ENCODE measurements at regions not wholly inside any gene's neighbourhood (a gene's known extent, or its start where the extent isn't known, plus 50 kb on each side); places are given as distances from the start of the nearest gene placed in this dataset.
A peak's percentile ranks its signal among the peaks of the same experiment; 100 is the strongest.
"Not testable (repeated sequence)": the region's sequence is repeated elsewhere in the genome, so short reads cannot be mapped to it uniquely, and the experiment has no call there.

DNA sequence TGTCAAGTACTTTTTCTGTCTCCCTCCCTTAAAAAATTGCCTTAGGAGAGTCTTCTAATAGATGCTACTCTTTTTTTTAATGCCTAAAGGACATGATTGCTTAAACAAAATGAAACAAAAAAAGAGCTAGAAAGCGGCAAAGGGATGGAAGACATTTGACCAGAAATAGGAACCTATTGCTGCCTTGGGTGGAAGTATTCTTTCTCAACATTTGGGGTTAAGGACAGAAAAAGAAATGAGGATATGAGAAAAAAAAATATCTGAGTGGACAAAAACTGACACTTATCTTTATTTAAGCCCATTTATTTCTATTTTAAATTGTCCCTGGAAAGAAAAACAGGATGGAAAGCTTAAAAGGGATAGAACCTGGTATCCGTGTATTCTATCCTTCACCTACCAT is 664.9 kb upstream of the CITED2 start:
- DNase-seq = no peak

DNA sequence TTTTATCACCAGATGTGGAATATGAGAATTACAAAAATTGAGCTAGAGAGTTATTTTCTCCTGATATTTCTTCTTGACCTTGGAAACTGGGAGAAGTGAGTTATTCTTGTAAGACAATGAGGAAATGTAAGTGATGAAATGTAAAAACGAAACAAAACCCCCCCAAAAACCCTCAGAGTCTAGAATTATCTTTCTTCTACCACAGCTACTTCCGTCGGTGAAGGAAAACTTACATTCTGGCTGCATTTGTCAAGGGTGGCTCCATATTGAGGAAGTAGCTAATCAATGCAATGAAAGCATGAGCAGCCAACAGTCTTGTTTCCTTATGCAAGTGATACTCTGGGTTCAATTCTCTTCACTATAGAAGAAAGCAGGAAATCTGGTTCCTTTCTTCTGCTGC is 661.7 kb upstream of the CITED2 start:
- DNase-seq = no peak

DNA sequence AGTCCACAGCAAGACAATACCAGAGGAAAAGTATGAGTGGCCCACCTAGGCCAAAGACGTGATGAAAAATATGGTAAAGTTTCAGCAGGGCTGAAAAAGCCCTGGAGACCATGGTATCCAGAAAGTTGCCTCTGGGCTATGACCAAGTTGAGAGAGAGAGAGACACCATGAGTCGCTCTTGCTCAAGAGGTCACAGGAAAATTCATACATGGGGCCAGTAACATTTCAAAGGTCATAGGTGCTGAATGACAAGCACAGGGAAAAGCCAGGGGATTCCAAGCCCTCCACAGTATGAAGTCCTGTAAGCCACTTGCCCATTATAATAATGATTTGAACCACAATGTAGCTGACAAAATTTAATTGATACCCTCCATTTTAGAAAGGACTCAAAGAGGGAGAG is 657.7 kb upstream of the CITED2 start:
- DNase-seq = no peak

DNA sequence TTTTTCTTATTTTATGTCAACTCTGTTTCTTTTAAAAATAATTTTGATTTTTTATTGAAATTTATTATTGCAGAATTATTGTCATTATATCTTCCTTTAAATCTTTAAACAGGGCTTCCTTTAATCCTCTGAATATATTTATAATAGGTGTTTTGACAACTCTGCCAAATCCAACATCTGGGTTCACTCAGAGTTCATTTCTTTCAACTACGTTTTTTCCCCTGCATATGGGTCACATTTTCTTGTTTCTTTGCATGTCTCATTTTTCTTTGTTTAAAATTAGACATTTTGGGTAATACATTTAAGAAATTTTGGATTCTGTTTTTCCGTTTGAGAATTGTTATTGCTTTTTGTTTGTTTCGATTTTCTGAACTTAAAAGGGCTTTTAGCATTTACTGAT is 655.1 kb upstream of the CITED2 start:
- DNase-seq = no peak

DNA sequence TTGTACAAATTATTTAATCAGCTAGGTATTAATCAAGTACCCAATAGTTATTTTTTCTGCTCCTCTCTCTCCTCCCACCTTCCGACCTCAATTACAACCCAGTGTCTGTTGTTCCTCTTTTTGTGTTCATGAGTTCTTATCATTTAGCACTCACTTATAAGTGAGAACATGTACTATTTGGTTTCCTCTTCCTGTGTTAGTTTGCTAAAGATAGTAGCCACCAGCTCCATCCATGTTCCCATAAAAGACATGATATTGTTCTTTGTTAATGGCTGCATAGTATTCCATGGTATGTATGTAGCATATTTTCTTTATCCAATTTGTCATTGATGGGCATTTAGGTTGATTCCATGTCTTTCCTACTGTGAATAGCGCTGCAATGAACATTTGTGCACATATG is 652.8 kb upstream of the CITED2 start:
- no peak for DNase-seq

DNA sequence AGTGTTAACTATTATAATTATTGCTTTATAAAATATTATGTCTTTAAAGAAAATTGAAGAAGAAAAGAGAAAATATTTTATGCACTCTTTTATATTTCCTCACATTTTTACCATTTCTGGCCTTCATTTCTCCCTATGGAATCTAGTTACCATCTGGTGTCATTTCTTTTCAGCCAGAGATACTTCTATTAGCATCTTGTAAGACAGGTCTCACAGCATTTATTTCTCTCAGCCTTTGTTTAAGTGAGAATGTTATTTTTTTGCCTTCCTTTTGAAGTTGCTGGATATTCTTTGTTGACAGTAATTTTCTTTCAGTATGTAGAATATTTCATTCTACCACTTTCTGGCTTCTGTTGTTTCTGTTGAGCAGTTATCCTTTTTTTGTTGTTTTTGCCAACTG is 652.1 kb upstream of the CITED2 start:
- DNase-seq = no peak

DNA sequence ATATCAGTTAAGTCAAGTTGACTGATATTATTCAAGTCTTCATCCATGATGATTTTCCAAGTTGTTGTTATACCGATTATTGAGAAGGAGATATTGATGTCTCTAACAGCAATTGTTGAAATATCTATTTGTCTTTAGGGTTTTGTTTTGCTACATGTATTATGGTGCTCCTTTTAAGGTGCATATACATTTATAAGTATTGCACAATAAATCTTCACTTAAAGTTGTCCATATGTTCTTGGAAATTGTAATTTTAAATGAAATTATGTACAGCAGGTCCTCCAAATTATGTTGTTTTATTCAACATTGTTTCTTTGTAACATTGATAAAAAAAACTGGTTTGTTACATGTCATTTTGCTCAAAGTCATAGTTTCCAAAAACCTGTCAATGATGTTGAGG is 650.7 kb upstream of the CITED2 start:
- DNase-seq = no peak

DNA sequence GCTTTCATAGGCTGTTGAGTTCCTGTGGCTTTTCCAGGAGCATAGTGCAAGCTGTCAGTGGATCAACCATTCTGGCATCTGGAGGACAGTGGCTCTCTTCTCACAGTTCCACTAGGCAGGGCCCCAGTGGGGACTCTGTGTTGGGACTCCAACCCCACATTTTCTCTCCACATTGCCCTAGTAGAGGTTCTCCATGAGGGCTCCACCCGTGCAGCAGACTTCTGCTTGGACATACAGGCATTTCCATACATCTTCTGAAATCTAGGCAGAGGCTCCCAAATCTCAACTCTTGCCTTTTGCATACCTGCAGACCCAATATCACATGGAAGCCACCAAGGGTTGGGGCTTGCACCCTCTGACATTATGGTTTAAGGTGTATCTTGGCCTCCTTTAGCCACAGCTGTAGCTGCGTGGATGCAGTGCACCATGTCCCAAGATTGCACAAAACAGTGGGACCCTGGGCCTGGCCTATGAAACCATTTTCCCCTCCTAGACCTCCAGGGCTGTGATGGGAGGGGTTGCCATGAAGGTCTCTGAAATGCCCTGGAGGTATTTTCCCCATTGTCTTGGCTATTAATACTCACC is 645.9 kb upstream of the CITED2 start:
- DNase-seq = no peak

DNA sequence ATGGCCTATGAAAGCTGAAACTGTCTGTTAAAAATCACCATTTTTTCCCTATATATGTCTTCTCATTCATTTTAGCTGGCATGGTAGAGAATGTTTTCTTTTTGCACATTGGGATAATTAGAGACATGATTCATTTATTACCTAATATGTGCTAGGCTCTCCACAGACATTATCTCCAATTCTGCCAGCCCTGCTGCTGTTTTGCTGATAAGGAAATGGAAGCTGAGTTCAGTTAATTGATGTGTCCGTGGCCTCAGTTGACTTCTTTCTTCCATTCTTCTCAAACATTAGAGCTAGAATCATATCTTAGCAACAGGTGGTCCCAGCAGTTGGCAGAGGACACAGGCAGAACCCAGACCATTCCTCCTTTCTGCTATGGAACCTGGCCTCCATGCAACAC is 644.1 kb upstream of the CITED2 start:
- no peak for DNase-seq

DNA sequence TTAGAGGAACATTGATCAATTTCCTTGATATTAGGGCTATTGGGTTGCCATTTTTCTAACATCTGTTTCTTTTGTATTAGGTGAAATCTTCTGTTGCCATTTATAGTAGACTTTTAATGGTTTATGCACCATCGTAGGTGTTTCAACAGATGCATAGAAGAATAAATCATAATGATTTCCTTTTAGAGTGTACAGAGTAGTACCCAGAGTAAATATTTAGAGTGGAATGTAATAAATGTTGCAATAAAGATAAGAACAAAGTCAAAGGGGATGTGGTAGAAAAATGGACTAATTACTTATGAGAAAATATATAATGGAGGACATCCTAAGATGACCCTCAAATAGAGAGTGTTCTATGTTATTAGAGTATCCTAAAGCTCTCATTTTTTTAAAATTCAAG is 643.0 kb upstream of the CITED2 start:
- no peak for DNase-seq

DNA sequence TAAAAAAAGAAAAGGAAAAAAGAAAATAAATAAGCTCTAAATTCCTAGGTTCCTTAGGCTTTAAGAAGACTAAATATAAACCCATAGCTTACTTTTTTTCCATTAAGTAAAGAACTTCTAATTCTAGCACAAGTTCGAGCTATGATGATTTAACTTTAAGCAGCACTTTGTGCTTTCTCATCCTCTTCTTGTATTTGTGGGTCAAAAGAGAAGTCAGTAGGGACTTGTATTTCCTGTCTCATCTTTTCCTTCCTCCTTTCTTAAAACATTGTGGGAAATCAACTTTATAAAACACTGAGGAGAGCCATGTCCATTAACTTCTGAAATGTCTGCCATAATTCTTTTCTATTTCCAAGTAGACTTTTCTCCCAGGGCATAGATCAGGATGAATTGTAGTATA is 637.7 kb upstream of the CITED2 start:
- DNase-seq = no peak

DNA sequence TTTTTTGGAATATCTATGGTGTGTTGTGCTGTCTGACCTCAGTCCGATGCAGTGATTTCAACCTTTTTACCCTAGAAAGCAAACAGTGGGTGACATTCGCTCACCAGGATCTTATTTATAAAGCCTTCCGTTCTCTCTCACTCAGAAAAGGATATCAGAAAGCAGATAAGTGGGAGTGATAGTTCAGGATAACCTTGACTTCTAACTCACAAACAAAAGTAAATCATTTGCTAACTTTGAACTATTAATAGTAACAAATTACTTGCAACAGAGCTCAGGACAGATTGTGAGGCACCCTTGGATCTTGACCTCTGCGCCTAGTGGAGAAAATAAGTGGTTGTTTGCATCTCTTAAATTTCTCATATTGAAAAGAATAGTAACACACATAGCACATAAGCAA is 637.1 kb upstream of the CITED2 start:
- DNase-seq = no peak

DNA sequence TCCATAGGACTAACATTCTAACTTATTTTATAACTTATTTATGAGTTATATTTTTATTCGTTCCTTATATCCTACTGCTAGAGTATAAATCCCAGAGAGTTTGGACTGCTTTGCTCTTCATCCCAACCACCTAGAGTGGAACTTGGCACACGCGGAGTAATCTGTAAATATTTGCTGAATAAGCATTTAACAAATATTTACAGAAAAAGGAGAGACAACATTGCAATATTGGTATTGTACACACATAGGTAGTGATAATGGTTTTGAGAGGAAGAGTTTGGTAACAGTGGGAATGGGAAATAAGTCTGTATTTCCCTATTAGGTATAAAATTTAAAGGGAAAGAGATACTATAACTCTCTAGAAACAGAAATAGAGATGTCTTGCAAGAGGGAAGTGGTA is 634.8 kb upstream of the CITED2 start:
- DNase-seq = no peak

DNA sequence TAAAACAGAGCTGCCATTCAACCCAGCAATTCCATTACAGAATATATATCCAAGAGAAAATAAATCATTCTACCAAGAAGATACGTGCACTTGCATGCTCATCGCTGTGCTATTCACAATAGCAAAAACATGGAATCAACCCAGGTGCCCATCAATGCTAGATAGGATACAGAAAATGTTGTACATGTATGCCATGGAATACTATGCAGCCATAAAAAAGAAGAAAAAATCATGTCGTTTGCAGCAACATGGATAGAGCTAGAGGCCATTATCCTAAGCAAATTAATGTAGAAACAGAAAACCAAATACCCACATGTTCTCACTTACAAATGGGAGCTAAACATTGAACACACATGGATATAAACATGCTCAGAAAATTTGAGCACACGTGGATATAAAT is 633.1 kb upstream of the CITED2 start:
- no peak for DNase-seq

DNA sequence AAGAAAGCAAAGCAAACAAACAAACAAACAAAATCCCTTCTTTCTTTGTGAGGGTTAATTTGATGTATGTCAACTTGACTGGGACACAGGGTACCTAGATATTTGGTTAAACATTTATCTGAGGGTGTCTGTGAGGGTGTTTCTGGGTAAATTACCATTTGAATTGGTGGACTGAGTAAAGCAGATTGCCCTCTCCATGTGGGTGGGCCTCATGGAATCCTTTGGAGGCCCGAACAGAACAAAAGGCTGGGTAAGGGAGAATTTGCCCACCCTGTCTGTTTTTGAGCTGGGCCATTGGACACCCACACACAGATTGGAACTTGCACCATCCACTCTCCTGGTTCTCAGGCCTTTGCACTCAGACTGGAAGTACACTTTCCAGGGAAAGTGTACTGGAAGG is 628.8 kb upstream of the CITED2 start:
- DNase-seq = no peak

DNA sequence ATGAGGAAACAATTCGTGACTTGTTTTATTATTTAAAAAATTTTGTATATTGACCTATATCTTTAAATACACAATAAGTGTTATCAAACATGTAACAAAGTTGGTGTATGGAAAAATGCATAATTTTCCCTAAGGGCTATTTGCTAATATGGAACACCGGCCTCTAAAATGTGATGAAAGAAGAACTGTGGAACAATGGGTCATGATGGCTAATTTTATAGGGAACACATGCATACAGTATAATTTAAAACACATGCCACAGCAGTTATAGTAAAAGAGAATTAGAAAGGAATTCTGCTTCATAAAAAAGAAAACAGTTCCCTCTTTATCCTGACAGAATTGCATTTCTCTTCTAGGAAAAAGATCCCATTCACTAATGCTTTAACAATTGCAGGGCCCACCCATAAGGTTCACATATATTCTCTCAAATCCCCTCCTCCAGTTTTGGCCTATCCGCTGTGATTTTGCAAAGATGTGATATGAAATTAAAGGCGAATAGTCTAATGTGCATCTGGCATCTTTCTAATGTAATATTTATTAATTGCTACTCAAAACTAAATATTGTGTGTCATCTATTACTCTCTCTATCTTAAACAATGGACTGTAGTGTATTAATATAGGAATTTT is 628.1 kb upstream of the CITED2 start:
- DNase-seq = no peak

DNA sequence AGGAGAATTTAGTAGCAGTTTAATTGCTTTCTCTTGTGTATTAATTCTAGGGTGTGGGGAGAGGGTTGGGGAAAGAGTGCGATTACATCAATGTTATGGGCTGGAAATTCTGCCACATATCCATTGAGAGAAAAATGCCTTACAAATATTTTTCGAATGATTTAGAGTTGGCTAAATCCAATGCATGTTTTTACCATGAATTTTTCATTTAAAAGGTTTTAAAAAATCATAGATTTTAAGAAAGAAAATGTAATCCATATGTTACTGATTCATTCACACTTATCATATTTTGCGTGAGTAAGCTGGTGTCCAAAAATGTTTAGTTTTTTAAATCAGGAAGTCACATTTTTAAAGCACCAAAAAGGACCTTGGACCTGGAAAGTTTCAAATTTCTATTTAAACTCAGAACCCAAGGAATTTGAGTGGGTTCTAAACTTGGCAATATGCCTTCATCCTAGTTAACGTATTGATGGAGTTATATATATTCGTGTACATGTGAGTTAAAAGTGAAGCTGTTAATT is 627.4 kb upstream of the CITED2 start:
- DNase-seq = peak; percentile 48

DNA sequence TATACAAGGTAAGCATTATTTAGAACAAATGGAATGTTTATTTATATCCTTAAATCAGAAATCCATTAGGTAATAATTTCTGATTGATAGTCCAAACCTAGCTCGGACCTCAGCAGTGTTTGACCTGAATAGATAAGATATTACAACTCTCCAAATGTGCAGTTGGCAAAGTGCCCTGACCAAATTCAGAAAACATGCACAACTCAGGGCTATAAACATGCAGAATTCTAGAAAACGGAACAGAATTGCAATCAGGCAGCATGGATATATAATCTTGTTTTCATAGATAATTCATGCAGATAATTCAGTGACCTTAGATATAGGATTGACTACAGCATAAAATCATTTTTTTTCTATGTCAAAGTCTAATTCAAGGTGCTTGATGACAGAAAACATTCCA is 626.6 kb upstream of the CITED2 start:
- DNase-seq = no peak

DNA sequence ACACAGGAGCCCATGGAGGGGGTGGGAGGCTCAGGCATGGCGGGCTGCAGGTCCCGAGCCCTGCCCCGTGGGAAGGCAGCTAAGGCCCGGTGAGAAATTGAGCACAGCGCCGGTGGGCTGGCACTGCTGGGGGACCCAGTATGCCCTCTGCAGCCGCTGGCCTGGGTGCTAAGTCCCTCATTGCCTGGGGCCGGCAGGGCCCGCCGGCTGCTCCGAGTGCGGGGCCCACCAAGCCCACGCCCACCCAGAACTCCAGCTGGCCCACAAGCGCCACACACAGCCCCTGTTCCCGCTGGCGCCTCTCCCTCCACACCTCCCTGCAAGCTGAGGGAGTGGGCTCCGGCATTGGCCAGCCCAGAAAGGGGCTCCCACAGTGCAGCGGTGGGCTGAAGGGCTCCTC is 625.2 kb upstream of the CITED2 start:
- DNase-seq = not testable (repeated sequence)

DNA sequence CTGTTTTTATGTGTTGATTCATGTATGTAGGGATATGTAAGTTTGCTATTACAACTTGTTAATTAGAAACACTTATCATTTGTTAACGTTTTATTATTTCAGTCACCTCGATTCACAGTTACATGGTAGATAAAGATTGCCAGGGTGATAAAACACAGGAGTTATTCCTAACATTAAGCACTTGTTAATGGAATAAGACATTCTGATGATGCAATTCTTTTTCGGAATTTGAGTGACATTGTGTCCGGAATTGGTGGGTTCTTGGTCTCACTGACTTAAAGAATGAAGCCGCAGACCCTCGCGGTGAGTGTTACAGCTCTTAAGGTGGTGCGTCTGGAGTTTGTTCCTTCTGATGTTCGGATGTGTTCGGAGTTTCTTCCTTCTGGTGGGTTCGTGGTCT is 624.0 kb upstream of the CITED2 start:
- not testable (repeated sequence) for DNase-seq

DNA sequence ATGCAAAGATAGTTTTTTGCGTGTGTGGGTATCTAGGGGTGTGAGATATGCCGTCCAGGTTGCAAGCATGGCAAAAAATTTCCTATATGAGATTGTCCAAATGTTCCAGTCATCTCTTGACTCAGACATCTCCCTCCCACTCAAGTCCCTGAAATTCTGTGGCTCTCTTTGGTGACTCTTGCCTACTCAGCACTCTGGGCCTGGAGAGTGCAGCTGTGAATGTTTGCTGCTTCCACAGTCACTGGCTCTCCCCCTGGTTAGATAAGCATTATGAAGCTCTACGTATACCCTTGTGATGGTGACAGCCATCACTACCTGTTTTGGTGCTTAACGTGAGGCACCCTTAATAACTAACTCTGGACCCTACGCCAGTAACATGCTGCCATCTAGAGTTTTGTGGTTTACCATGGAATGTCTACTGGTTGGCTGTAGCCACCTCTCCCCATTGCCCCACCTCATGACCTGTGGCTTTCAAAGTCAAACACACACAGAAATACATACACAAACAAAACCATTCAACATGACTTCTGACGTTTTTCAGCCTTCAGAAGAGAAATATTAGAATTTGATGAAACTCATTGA is 621.9 kb upstream of the CITED2 start:
- no peak for DNase-seq

DNA sequence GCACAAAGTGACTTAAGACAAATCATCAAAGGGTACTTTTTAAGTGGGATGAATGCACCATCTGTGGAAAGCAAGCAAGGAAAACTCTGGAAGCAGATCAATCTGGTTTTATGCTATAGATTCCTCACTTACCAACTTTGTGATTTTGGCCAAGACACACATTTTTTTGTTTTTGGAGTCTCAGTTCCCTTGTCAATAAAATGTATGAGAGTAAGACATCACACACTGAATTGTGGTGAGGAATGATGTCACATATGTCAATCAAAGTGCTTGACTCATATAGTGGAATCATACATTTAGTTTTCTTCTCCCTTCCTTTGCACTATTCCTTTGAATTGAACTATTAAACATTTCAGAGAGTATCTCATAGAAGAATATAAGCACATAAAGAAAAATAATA is 620.5 kb upstream of the CITED2 start:
- DNase-seq = no peak

DNA sequence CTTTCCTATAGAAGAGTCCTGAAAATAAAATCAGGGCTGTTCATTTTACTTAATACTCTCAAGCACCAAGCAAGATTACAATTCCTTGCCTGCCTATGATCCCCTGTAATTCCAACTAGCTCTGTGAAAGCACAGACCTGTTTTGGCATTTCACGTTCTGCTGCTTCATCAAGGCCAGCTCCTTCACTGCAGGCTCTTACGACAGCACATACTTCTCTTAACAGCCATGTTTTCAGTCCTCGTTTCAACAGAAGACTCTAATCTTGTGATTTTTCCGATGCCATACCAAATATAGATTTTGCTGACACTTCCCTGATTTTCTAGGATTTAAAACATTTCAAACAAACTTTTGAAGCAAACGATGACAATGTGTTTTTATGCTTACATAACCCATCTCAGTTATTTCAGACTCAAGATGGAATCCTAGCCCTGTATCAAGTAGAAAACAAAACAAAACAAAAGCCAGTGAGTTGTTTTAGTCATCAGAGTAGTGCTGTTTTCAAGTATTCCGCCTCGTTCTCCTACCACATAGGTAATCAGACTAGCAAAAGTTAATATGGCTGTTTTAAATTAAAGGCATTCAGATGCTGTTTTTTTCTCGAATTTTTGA is 616.5 kb upstream of the CITED2 start:
- DNase-seq = no peak

DNA sequence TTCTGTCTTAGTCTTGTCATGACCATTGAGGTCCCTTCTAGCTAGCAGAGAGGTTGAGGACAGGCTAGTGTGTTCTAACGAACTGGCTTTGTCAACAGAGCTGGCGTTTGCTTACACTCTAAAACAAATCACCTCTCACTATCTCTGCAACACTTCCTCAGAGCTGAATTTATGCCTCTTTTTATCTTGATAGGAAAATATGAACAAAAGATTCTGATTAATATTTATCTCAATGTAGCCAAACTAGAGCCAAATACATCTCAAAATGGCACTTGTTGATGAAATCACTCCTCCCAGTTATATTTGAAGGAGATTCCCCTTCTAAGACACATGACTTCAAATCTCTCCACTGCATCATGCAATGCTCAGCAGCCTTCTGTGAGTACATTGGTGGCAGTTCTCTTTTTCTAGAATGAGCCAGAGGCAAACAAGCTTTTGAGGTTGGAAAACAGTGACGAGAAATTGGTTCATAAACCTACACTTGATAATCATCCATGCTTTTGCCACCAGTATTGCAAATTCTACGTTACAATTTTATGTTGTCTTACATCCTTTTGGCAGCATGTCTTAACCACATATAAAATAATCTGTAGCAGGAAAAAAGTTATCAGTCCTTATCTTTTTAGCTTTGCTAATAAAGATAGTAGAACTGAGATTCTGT is 615.7 kb upstream of the CITED2 start:
- no peak for DNase-seq
